ENCODE measurements at regions not wholly inside any gene's neighbourhood (a gene's known extent, or its start where the extent isn't known, plus 50 kb on each side); places are given as distances from the start of the nearest gene placed in this dataset.

GRCh38 chr12:29054858-29055663 lies 94.0 kb upstream of the FAR2 start:
- DNase-seq: no peak

- DNase-seq: peak; percentile 74
Measured at GRCh38 chr12:29066011-29066588, 83.0 kb upstream of the FAR2 start.

GRCh38 chr12:29067430-29067829 lies 81.6 kb upstream of the FAR2 start:
- no peak for DNase-seq

- no peak for DNase-seq
Measured at GRCh38 chr12:29070309-29070708, 78.8 kb upstream of the FAR2 start.

GRCh38 chr12:29071099-29071498 lies 78.0 kb upstream of the FAR2 start:
- no peak for DNase-seq

- DNase-seq: no peak
Measured at GRCh38 chr12:29072631-29073030, 76.4 kb upstream of the FAR2 start.

- peak; percentile 76 for DNase-seq
Measured at GRCh38 chr12:29073631-29074239, 75.3 kb upstream of the FAR2 start.

- DNase-seq: no peak
Measured at GRCh38 chr12:29081101-29081500, 68.0 kb upstream of the FAR2 start.

- no peak for DNase-seq
Measured at GRCh38 chr12:29082522-29082921, 66.6 kb upstream of the FAR2 start.

GRCh38 chr12:29086325-29087271 lies 62.5 kb upstream of the FAR2 start:
- no peak for DNase-seq

GRCh38 chr12:29088611-29089219 lies 60.4 kb upstream of the FAR2 start:
- DNase-seq: peak; percentile 70

Data from OCI-M1 (cell line).